Limb (tissue), 2 donors: ENCODE measurements at regions not wholly inside any gene's neighbourhood (a gene's known extent, or its start where the extent isn't known, plus 50 kb on each side); places are given as distances from the start of the nearest gene placed in this dataset.
"Not testable (repeated sequence)": the region's sequence is repeated elsewhere in the genome, so short reads cannot be mapped to it uniquely, and the experiment has no call there.

Experiments
- DNase-seq, 2 donors: peaks; one replicate each; pipeline ENCODE4 v3.0.0-alpha.2; 2016; ENCODE audit errors: extremely low spot score in 2 of 2

- no peak for DNase-seq
These were observed 216.3 kb upstream of the PCDH18 start for GRCh38 chr4:137748616-137749015.

GRCh38 chr4:137740141-137740540 is 207.8 kb upstream of the PCDH18 start:
- no peak for DNase-seq

GRCh38 chr4:137739391-137739790 is 207.1 kb upstream of the PCDH18 start:
- no peak for DNase-seq

- DNase-seq, result no peak
These were observed 206.2 kb upstream of the PCDH18 start for GRCh38 chr4:137738375-137738990.

- no peak for DNase-seq
These were observed 203.3 kb upstream of the PCDH18 start for GRCh38 chr4:137735561-137736104.

GRCh38 chr4:137733174-137734141 is 201.2 kb upstream of the PCDH18 start:
- not testable (repeated sequence) for DNase-seq

GRCh38 chr4:137722910-137723309 is 190.6 kb upstream of the PCDH18 start:
- no peak for DNase-seq

- no peak for DNase-seq
These were observed 179.2 kb upstream of the PCDH18 start for GRCh38 chr4:137711502-137711901.

GRCh38 chr4:137707626-137708025 is 175.3 kb upstream of the PCDH18 start:
- DNase-seq, result no peak

- no peak for DNase-seq
These were observed 174.9 kb upstream of the PCDH18 start for GRCh38 chr4:137707102-137707620.

GRCh38 chr4:137705171-137705783 is 173.0 kb upstream of the PCDH18 start:
- DNase-seq, result peak in 1 of 2 donors; percentile 82

GRCh38 chr4:137703195-137703594 is 170.9 kb upstream of the PCDH18 start:
- no peak for DNase-seq

- no peak for DNase-seq
These were observed 170.2 kb upstream of the PCDH18 start for GRCh38 chr4:137702512-137702911.

- no peak for DNase-seq
These were observed 169.1 kb upstream of the PCDH18 start for GRCh38 chr4:137701401-137701800.

GRCh38 chr4:137700751-137701150 is 168.5 kb upstream of the PCDH18 start:
- no peak for DNase-seq

- no peak for DNase-seq
These were observed 167.8 kb upstream of the PCDH18 start for GRCh38 chr4:137700072-137700471.

GRCh38 chr4:137694138-137694537 is 161.8 kb upstream of the PCDH18 start:
- no peak for DNase-seq

GRCh38 chr4:137693641-137694040 is 161.3 kb upstream of the PCDH18 start:
- no peak for DNase-seq

- no peak for DNase-seq
These were observed 159.9 kb upstream of the PCDH18 start for GRCh38 chr4:137692205-137692604.

- no peak for DNase-seq
These were observed 156.4 kb upstream of the PCDH18 start for GRCh38 chr4:137688651-137689050.

GRCh38 chr4:137685357-137685756 is 153.1 kb upstream of the PCDH18 start:
- DNase-seq, result peak in 1 of 2 donors; percentile 80

- no peak for DNase-seq
These were observed 148.8 kb upstream of the PCDH18 start for GRCh38 chr4:137681081-137681480.
